RPMI7951 (cell line): ENCODE measurements at regions not wholly inside any gene's neighbourhood (a gene's known extent, or its start where the extent isn't known, plus 50 kb on each side); places are given as distances from the start of the nearest gene placed in this dataset.
"Not testable (repeated sequence)": the region's sequence is repeated elsewhere in the genome, so short reads cannot be mapped to it uniquely, and the experiment has no call there.

Source experiments
- DNase-seq: peaks from one replicate; pipeline ENCODE4 v3.0.0-alpha.2; 2012; ENCODE audit warnings: low read depth

DNA sequence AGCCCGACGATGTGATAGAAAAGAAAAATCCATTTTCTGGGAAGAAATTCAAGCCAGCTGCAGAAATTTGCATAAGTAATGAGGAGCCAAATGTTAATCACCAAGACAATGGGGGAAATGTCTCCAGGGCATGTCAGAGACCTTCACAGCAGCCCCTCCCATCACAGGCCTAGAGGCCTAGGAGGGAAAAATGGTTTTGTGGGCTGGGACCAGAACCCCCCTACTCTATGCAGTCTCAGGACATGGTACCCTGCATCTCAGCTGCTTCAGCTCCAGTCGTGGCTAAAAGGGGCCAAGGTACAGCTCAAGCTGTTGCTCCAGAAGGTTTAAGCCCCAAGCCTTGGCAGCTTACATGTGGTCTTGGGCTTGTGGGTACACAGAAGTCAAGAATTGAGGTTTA, 155.5 kb upstream of the FOXQ1 start:
- DNase-seq = not testable (repeated sequence)

DNA sequence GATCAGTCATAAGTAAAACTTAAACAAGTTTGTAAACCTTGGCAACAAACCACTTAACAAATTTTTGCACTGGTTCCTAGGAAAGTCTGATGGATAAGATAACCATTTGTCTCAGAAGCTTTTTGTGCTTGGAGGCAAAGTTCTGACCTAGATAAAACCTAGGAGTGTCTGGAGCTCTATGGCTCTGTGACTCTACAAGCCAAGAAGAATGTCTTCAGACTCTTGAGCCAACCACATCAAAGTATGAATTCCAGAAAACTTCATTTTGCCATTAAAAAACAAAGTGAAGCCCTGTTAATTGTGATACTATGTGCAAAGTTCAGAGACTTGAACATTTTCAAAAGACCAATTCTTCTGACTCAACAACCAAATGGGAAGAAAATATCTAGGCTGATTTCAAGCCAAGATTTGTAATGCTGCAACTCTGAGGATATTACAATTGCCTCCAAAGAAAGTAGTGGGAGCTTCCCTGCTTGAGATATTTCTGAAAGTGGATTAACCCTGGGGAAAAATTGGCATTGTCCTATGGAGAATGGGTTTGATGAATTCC, 158.1 kb upstream of the FOXQ1 start:
- DNase-seq = peak; percentile 38

DNA sequence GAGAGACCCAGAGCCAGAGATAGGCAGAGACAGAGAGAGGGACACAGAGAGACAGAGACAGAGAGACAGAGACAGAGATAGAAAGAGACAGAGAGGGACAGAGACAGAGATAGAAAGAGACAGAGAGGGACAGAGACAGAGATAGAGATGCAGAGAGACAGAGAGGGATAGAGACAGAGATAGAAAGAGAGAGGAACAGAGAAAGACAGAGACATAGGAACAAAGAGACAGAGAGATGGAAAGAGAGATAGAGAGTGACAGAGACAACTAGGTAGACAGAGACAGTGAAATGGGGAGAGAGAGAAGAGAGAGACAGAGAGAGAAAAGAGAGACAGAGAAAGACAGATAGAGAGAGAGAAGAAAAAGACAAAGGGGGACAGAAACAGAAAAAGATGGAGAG, 165.4 kb upstream of the FOXQ1 start:
- no peak for DNase-seq

DNA sequence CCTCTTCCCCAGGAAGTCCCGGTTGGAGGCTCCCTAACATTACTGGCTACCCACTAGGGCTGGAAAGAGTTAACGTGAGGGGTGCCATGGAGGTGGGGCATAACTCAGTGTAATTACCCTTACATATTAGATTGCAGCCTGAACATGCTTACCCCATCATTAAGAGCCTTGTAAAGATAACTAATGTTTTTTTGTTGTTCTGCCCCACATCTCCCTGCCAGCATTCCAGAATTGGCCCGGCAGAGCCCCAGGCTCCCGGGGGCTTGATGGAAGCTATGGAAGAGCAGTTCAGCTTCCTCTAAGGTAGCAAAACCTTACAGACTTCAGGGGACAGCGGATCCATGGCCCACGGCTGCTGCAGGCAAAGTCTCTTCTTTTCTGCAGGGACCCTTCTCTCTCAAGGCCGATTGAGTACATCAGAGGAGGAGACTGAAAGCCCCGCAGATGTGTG, 166.1 kb upstream of the FOXQ1 start:
- DNase-seq = no peak

DNA sequence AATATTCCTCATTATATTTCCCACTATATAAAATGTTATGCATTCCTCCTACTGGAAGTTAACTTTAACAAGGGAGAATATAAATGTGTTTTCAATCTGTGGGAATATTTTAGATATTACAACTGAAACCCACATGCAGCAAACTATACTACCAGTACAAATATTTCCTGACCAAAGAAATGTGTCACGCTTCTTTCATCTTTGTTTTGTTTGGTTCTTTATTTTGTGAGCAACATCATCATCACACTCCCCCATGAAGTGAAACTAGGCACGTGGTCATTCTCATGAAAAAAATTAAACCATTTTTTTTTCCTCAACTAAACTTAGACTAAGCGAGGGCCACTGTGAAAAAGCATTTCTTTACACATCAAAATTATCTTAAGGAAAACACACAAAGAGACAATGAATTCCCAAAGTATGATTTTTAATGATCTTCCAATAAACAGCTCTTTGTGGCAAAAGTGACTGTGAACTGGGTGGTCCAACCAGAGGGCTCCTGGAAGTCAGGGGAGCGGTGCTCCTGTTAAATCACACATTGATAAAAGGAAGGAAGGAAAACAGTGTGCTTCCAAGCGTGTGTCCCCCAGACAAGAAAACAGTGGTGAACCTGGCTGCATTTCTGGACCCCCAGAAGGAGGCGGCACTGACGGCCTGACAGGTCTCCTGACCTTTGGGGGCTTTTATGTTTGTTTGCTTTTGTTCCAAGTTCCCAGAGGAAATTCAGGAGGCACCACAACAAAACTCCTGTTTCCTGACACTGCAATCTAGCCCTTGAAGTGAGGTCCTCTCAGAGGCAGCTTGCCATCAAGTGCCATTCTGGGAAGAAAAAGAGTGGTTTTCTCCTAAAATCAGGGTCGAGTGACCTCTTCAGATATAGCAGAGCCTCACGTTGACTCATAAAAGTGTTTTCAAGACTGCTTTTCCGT, 166.8 kb upstream of the FOXQ1 start:
- DNase-seq = peak; percentile 21

DNA sequence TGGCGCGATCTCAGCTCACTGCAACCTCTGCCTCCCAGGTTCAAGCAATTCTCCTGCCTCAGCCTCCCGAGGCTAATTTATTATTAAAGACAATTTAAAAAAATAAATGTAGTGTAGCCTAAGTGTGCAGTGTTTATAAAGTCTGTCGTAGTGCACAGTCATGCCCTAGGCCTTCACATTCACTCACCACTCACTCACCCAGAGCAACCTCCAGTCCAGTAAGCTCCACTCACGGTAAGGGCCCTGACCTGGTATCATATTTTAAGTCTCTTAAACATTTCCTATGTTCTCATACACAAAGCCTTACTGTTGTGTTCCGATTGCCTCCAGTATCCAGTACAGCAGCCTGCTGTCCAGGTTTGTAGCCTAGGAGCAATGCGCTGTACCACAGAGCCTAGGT, 168.2 kb upstream of the FOXQ1 start:
- no peak for DNase-seq

DNA sequence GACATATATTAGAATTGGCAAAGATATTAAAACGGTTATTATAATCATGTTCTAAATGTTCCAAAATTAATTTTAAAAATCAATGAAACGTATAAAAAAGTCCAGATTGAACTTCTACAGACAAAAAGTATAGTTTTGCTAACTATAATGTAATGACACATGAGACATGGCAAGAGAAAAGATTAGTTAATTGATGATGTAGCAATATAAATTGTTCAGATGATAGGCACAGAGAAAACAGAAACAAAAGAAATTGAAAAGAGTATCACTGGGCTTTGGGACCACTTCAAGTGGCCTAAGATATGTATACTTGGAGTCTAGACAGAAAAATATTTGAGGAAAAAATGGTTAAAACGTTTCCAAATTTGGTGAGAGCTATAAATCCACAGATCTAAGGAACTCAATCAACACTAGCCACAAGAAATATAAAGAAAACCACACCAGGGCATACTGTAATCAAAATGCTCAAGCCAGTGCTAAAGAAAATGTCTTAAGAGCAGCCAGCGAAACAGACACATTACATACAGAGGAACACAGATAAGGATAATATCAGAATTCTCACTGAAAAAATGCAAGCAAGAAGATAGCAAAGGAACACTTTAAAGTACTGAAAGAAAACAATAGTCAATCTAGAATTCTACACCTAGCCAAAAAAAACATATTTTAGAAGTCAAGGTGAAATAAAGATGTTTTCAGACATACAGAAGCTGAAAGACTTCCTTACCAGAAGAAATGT, 172.6 kb upstream of the FOXQ1 start:
- no peak for DNase-seq

DNA sequence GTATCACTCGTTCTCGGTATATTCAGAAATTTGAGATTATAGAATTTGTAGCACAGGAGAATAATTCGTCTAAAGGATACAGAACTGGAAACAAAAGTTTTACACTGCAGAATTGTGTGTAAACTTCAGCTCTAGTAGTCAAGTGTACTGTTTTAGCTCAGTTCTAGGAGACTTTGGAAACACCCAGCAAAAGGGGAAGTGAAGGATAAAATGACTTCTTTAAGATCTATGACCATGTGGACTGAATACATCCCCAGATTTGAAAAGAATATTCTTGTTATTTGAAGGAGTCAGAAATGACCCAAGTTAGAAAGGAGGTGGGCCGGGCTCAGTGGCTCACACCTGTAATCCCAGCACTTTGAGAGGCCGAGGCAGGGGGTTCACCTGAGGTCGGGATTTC, 174.0 kb upstream of the FOXQ1 start:
- no peak for DNase-seq

DNA sequence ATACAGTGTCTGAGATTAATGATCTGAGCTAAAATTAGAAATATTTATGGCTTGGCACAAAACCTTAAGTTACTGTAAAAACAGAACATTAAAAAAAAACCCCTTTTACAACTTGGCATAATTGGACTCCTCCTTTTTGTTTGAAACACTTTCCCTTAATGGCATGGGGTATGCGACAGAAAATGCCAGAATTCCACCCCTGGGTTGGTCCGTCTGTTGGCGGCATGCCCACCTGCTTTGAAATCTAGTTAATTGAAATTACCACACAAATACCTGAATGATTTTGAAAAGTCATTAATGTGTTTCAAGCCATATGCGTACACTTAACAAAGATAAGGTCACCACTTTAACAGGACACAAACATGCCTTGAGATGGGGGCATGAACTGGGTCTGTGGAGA, 175.1 kb upstream of the FOXQ1 start:
- no peak for DNase-seq

DNA sequence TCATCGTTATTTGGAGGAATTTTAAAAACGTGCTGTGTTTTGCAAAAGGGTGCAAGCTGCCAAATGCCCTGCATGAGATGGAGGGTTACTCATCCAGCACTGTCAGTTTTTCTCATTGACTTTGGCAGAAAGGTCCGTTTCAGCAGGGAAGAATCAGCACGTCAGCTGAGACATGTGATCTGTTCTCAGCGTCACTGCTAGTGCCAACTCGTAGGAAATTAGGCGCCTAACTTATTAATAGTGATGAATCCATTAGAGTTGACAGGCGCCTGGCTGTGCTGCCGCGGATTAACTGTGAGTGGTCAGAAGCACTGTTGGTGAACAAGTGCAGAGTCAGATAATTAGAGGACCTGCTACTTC, 175.5 kb upstream of the FOXQ1 start:
- DNase-seq = peak; percentile 46

DNA sequence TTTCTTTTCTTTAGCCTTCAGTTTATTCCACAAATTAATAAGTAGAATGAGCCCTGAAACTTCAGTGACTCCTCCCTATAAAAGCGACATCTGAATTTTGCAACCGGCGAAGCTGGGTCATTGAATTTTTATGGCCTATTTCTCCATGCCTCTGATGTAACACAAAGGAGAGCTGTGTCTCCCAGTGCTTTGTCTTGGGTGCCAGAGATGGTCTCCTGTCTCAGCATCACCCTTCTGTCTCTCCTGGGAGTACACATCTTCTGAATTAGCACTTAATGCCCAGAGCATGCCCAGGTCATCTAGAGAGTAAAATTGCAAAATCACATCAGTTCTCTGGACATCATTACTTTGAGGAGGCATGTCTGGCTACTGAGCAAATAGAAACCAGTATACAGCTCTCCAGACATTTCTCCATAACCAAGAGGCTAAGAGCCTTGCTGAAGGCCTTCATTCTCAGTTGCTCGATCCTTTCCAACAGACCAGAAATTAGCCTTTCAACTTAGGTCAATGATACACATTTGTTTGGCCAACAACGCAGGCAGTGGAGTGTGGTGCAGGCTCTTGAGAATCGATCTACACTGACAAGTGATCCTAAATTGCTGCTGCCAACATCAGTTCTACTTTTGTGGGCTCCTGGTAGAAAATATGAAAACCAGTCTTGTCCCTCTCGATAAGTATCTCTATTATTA, 176.0 kb upstream of the FOXQ1 start:
- DNase-seq = no peak

DNA sequence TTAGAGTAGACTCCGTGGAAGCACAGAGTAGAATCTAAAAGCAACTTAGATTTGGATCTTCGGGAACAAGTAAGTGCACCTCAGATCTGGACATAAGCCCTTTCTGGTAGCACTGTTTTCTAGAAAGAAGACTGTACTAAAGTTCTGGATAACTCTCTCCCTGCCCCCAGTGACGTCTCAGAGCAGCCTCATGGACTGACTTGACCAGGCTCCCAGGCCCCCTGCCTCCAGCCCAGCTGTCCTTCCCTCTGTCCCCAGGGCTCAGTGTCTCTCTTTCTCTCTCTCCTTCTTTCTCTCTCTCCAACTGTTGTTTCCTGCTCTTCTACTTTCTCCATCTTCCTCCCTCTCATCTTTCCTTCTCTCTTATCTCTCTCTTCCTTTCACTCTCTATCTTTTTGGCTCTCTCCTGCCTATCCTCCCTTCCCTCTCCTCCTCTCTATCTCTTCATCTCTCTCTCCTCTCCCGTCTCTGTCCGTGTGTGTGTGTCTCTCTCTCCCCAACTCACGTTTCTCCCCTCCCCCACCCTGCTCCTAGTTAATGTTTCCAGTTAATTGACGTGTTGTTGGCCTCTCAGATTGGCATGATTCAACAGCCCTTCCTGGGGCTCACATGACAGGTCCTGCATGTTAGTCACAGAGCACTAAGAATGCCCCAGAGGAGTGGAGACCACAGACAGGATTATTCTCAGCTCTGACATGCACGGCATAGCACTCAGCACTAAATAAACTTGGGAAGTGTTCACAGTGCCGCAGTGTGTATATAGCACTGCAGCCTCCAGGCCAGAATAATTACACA, 180.4 kb upstream of the FOXQ1 start:
- peak; percentile 86 for DNase-seq

DNA sequence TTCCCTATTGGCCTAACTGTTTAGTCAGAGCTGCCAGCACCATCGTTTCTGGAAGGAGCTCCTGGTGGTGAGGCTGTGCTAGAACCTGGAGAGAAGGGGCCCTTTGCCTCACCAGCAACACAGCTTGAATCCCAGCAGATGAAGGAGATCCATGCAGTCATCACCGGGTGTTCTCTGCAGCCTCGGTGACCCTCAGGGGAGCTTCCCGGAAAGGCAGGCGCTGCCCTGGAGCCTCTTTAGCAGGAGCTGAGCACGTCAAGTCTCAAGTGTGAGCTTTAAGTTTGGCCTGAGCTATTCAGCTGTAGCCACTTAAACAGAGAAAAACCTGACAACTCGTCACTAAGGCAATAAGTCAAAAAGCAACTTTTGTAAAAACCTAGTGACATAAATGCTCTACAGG, 181.2 kb upstream of the FOXQ1 start:
- DNase-seq = no peak

DNA sequence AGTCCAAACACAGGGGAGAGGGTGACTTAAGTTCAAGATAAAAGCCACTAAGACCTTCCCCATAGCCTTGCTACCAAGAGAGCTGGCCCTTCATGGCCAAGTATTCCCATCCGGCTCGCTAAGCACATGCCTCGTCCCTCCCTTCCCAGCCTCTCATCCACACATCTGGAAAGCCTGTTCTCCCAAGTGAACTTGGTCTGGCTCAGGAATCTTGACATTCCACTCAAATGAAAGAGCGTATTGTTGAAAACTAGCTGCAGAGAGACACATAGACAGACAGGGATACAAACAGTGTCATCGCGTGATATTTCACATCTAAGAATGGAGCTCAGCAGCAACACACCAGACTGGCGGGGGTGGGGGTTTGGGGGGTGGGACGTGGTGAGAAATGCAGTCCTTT, 182.8 kb upstream of the FOXQ1 start:
- DNase-seq = peak; percentile 74

DNA sequence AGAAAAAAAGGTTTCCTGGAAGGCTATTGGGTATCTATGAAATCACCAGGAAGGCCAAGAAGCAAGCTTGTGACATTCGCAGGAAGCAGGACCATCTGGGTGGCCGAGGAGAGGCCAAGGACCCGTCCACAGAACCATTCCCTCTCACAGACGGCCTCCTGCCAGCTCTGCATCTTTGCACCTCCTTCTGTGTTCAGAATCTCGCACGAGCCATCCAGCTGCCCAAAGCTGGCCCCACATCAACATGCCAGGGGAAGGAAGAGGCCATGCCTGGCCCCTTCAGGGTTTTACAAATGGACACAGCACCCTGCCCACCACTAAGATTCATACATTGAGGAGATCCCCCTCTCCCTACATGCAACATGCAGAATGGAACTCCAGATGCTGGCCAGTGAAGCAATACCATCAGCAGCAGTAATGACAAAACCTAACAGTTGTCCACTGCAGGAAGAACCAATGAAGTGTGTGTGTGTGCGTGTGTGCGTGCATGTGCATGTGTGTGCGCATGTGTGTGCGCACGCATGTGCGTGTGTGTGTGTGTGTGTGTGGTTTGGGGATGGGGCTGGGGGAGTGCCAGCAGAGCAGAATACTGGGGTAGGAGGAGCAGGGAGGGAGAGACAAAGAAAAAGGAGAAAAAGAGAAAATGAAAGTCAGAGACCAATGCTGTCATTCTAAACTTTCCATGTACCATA, 184.2 kb upstream of the FOXQ1 start:
- no peak for DNase-seq

DNA sequence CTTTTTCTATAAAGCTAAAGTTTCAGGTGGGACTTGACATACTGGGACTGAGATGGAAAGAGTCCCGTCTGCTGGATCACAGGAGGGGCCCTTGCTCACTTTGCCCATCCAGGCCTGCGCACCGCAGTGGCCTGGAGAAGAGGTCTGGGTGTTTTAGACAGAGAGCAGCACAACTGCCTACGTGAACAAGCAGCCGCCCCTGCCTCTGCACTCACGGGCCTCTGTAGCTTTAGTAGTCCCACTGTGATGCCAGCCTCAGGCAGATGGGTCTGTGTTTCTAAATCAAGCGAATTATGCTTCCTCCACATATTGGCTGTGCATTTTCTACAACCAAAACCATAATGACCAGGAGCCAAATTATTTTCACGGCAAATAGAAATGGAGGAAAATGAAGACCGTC, 184.8 kb upstream of the FOXQ1 start:
- DNase-seq = no peak

DNA sequence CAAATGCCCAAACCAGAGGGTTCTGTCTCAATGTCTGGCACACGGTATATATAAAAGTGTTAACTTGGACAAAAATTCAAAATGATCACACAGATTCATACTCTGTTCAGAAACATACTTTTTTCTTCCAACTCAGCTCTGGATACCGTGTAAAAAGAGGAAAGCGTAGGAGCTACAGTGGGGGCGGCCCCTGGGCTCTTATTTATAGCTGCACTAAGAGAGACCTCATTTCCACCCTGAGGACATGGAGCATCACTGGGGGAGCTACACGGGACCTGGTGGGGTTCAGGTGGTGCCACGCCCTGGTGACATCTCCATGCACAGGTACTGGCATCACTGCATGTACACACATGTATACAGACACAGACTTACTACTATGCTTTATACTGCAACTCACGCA, 185.9 kb upstream of the FOXQ1 start:
- DNase-seq = no peak

DNA sequence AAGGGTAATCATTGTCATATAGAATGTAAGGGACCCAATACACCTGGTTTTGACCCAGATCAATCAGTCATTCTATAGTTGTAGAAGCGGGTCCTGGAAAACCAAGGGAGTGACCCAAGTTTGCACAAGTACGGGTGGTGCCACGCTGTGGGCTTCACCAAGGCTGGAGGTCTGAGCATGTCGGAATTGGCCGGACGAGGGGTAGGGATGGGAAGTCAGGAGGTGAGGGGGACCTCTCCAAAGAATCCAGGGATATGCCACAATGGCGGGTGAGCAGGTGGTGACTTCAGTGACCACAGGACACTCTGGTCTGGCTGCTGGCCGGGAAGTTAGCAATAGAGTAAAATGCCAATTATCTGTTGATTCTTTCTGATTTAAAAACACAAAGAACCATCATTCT, 186.6 kb upstream of the FOXQ1 start:
- no peak for DNase-seq

DNA sequence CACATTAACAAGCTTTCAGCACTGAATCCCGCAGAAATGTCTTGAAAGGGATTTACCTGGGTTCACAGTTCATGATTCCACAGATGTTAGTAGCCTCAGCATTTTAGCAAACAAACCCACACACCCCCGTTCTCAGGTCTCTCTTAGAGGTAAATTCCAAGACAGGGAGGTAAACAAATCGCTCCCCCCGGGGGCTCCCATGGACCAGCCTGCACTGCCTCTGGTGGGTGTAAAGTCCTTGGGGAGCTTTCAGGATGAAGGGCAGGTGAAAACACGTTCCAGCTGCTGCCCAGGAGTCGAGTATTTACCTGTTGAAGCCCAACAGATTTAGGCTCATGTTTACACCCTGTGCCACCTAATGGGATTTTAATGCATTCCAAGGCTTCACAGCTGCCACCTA, 187.0 kb upstream of the FOXQ1 start:
- DNase-seq = no peak

DNA sequence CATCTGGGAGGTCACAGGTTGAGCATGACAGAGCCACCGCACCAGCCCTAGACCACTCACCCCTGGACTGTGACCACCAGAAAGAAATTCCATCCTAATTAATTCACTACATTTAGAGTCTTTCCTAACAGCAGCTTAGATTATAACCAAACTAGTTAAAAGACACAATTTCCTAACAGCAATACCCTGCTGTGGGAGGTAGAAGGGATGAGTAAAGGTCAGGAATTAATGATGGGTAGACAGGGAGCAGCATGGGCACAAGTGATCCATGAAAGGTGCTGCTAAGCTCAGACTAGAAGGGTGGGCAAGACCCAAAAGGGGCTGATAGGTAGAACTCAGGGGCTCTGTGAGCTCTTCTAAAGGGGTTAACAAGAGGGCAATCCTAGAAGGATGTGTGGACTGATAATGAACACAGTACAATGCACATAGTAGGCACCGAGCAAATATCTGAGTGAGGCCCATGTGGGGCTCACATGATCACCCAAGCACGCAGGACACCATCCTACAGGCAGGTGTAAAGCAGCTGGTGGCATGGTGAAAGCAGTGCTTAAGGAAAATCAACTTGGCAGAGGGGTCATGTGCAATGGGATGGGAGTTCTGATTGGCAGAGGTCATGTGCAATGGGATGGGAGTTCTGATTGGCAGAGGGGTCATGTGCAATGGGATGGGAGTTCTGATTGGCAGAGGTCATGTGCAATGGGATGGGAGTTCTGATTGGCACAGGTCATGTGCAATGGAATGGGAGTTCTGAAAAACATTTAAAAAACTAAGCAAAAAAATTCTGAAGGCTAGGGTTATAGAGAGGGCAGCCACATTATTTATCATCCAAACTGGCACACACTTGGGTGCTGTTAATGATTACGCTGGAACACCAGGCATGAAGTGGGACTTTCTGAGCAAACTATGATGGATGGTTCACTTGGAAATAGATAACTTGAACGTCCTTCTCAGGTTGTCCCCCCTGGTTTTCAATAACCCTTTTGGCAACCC, 188.2 kb upstream of the FOXQ1 start:
- no peak for DNase-seq
